ENCODE measurements at regions not wholly inside any gene's neighbourhood (a gene's known extent, or its start where the extent isn't known, plus 50 kb on each side); places are given as distances from the start of the nearest gene placed in this dataset.

DNA sequence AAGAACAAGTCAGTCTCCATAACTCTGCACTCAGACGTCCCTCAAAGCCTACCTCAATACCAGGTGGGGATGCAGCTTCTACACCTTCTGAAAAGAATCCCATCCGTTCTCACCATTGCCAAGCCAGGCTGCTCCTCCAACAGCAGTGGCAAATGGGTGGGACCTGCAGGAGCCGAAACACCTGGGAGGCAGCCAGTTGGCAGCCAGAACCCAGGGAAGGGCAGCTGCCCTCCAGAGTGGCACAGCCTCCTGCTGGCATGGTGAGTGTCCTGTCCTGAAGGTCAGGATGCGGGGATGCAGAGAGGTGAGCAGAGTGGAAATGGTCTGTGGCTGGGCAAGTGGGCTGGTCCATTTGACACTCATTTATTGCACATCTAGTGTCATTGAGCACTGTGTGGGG is 210.6 kb upstream of the CDH4 start:
- no peak overlapping the region for H2BK12ac ChIP-seq (ENCODE audit: low read length)
- H2BK5ac ChIP-seq (ENCODE audit: low read depth, low read length, poor library complexity) = no peak overlapping the region

DNA sequence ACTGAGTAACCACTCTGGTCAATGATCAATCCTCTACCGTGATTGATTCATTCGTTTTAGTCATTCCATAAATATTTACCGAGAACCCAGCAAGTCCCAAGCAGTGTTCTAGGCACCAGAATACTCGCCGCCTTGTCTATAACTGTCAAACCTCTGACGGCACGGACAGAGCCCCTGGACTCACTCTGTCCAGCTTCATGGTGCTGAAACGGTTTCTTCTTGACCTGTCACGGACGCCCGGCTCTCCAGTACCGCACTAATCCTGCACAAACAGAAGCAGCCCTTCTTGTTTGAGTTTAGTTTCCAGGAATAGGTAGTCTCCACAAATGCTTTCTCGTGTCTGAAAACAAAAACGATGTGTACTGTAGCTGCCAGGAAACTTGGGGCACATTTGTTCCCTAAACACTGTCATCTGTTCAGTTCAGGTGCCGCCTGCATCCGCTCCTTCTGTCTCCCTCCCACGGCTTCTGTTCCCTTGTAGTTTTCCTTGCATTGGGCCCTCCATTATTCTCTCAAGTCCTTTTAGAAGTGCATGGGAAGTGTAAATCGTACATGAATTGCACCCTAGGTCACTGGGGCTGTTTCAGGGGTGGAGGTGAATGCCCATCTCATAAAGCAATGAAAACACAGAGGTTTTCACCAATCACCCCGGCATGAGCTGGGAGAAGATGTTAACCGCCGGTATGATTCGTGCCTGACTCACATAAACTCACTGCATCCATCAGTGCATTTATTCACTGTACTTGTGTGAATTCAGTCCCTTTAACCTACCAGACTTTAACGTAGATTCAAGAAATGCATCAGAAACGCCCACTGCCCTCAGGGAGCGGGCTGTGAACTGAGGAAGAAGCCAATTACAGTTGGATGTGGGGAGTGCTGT is 209.3 kb upstream of the CDH4 start:
- no peak overlapping the region for H4K91ac ChIP-seq (ENCODE audit: low read depth, low read length)
- H3K18ac ChIP-seq (ENCODE audit: low read length) = no peak overlapping the region
- H3K36me3 ChIP-seq (ENCODE audit: control insufficient read depth in 1 of 2, insufficient read depth in 2 of 2, low read length in 2 of 2) = no peaks in the 10 kb centered on the region
- H3K4me3 ChIP-seq (ENCODE audit: low read depth, low read length) = no peak overlapping the region
- H3K79me2 ChIP-seq (ENCODE audit: control insufficient read depth, insufficient read depth, low read length, poor library complexity) = no peaks in the 10 kb centered on the region
- no peak overlapping the region for H3K4me2 ChIP-seq (ENCODE audit: low read length)
- no peaks in the 10 kb centered on the region for H3K27me3 ChIP-seq (ENCODE audit: insufficient read depth, low read length)
- no CpG with 5 or more reads among the region's 25 CpGs for WGBS (ENCODE audit: extremely low coverage, insufficient coverage, insufficient read length)
- H3K4ac ChIP-seq (ENCODE audit: low read depth, low read length) = no peak overlapping the region
- no peaks in the 10 kb centered on the region for H3K79me1 ChIP-seq (ENCODE audit: low read length)
- H3K27ac ChIP-seq (ENCODE audit: low read depth, low read length) = no peak overlapping the region
- no peak overlapping the region for H3K9ac ChIP-seq (ENCODE audit: low read length)
- H3K9me3 ChIP-seq (ENCODE audit: insufficient read depth, low read depth, low read length) = peaks cover 13% of the 10 kb centered on the region
- no peak for DNase-seq
- no peak overlapping the region for H4K12ac ChIP-seq (ENCODE audit: low read depth, low read length)
- H3K14ac ChIP-seq (ENCODE audit: low read length) = no peak overlapping the region
- H4K8ac ChIP-seq (ENCODE audit: low read depth, low read length) = no peak overlapping the region
- H2BK5ac ChIP-seq (ENCODE audit: low read depth, low read length, poor library complexity) = no peak overlapping the region
- H3K23ac ChIP-seq (ENCODE audit: low read length) = no peak overlapping the region
- no peaks in the 10 kb centered on the region for H3K4me1 ChIP-seq (ENCODE audit: control insufficient read depth in 1 of 2, insufficient read depth in 2 of 2, low read length in 2 of 2)
- H2BK12ac ChIP-seq (ENCODE audit: low read length) = no peak overlapping the region
- no peak overlapping the region for H2AFZ ChIP-seq (ENCODE audit: insufficient read depth, low read length, poor library complexity)
- no peak overlapping the region for H2BK120ac ChIP-seq (ENCODE audit: insufficient read depth, low read length, poor library complexity)
- no peak overlapping the region for H2AK5ac ChIP-seq (ENCODE audit: low read length)

More for the DNA sequence above, 210.6 kb upstream of the CDH4 start:
- no peak overlapping the region for H3K9ac ChIP-seq (ENCODE audit: low read length)
- no peak overlapping the region for H3K4me2 ChIP-seq (ENCODE audit: low read length)
- H3K4me3 ChIP-seq (ENCODE audit: low read depth, low read length) = no peak overlapping the region
- no peaks in the 10 kb centered on the region for H3K36me3 ChIP-seq (ENCODE audit: control insufficient read depth in 1 of 2, insufficient read depth in 2 of 2, low read length in 2 of 2)
- H3K4me1 ChIP-seq (ENCODE audit: control insufficient read depth in 1 of 2, insufficient read depth in 2 of 2, low read length in 2 of 2) = no peaks in the 10 kb centered on the region
- no peak overlapping the region for H3K27ac ChIP-seq (ENCODE audit: low read depth, low read length)
- H4K12ac ChIP-seq (ENCODE audit: low read depth, low read length) = no peak overlapping the region
- H3K23ac ChIP-seq (ENCODE audit: low read length) = no peak overlapping the region
- DNase-seq = no peak
- H3K79me1 ChIP-seq (ENCODE audit: low read length) = no peaks in the 10 kb centered on the region
- no peak overlapping the region for H2AK5ac ChIP-seq (ENCODE audit: low read length)
- H4K91ac ChIP-seq (ENCODE audit: low read depth, low read length) = no peak overlapping the region
- H3K4ac ChIP-seq (ENCODE audit: low read depth, low read length) = no peak overlapping the region
- H3K79me2 ChIP-seq (ENCODE audit: control insufficient read depth, insufficient read depth, low read length, poor library complexity) = no peaks in the 10 kb centered on the region
- H4K8ac ChIP-seq (ENCODE audit: low read depth, low read length) = no peak overlapping the region
- peaks cover 8% of the 10 kb centered on the region for H3K9me3 ChIP-seq (ENCODE audit: insufficient read depth, low read depth, low read length)
- no peak overlapping the region for H2AFZ ChIP-seq (ENCODE audit: insufficient read depth, low read length, poor library complexity)
- H2BK120ac ChIP-seq (ENCODE audit: insufficient read depth, low read length, poor library complexity) = no peak overlapping the region
- no CpG with 5 or more reads among the region's 4 CpGs for WGBS (ENCODE audit: extremely low coverage, insufficient coverage, insufficient read length)
- H3K14ac ChIP-seq (ENCODE audit: low read length) = no peak overlapping the region
- no peak overlapping the region for H3K18ac ChIP-seq (ENCODE audit: low read length)
- no peaks in the 10 kb centered on the region for H3K27me3 ChIP-seq (ENCODE audit: insufficient read depth, low read length)

DNA sequence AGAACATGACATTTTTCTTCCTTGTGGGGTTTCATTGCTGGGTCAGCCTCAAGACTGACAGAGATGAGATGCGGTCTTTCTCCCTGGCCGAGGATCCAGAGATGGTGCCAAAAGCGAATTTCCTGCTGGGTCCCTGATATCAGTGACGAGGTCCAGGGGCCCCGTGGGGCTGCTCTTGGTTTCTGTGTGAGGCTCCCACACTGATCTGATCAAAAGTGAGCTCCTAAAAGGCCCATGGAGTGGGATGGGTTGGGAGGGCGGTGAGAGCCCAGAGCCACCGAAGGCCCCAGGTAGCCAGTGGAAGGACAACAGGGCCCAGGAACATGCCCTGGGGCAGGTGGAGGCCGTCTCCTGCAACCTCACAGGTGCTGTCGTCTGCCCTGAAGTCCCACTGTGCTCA is 208.4 kb upstream of the CDH4 start:
- Histone ChIP-seq H2AK5ac (ENCODE audit: low read length) (no peak overlapping the region), H3K14ac (ENCODE audit: low read length) (no peak overlapping the region)

GRCh38 chr20:61044499-61044898 is 207.6 kb upstream of the CDH4 start:
- Histone ChIP-seq H3K9ac (ENCODE audit: low read length) (no peak overlapping the region), H3K27ac (ENCODE audit: low read depth, low read length) (no peak overlapping the region)

More for the DNA sequence above, 208.4 kb upstream of the CDH4 start:
- no peak overlapping the region for H3K23ac ChIP-seq (ENCODE audit: low read length)
- no peaks in the 10 kb centered on the region for H3K4me1 ChIP-seq (ENCODE audit: control insufficient read depth in 1 of 2, insufficient read depth in 2 of 2, low read length in 2 of 2)
- H3K36me3 ChIP-seq (ENCODE audit: control insufficient read depth in 1 of 2, insufficient read depth in 2 of 2, low read length in 2 of 2) = no peaks in the 10 kb centered on the region
- H3K79me1 ChIP-seq (ENCODE audit: low read length) = no peaks in the 10 kb centered on the region
- H3K4me3 ChIP-seq (ENCODE audit: low read depth, low read length) = no peak overlapping the region
- H4K8ac ChIP-seq (ENCODE audit: low read depth, low read length) = no peak overlapping the region
- no peak overlapping the region for H2BK12ac ChIP-seq (ENCODE audit: low read length)
- no peak overlapping the region for H2BK120ac ChIP-seq (ENCODE audit: insufficient read depth, low read length, poor library complexity)
- no peak overlapping the region for H3K4me2 ChIP-seq (ENCODE audit: low read length)
- no peak overlapping the region for H2AFZ ChIP-seq (ENCODE audit: insufficient read depth, low read length, poor library complexity)
- no peak overlapping the region for H4K91ac ChIP-seq (ENCODE audit: low read depth, low read length)
- H3K4ac ChIP-seq (ENCODE audit: low read depth, low read length) = no peak overlapping the region
- no peak overlapping the region for H2BK5ac ChIP-seq (ENCODE audit: low read depth, low read length, poor library complexity)
- DNase-seq = no peak
- peaks cover 13% of the 10 kb centered on the region for H3K9me3 ChIP-seq (ENCODE audit: insufficient read depth, low read depth, low read length)
- H3K79me2 ChIP-seq (ENCODE audit: control insufficient read depth, insufficient read depth, low read length, poor library complexity) = no peaks in the 10 kb centered on the region
- no peak overlapping the region for H4K12ac ChIP-seq (ENCODE audit: low read depth, low read length)
- H3K18ac ChIP-seq (ENCODE audit: low read length) = no peak overlapping the region
- no peaks in the 10 kb centered on the region for H3K27me3 ChIP-seq (ENCODE audit: insufficient read depth, low read length)
- H3K27ac ChIP-seq (ENCODE audit: low read depth, low read length) = no peak overlapping the region
- no CpG with 5 or more reads among the region's 9 CpGs for WGBS (ENCODE audit: extremely low coverage, insufficient coverage, insufficient read length)
- H3K9ac ChIP-seq (ENCODE audit: low read length) = no peak overlapping the region

More at GRCh38 chr20:61044499-61044898, 207.6 kb upstream of the CDH4 start:
- Histone ChIP-seq H4K91ac (ENCODE audit: low read depth, low read length) (no peak overlapping the region), H3K79me1 (ENCODE audit: low read length) (no peaks in the 10 kb centered on the region), H3K4me3 (ENCODE audit: low read depth, low read length) (no peak overlapping the region), H2BK120ac (ENCODE audit: insufficient read depth, low read length, poor library complexity) (no peak overlapping the region), H3K4me1 (ENCODE audit: control insufficient read depth in 1 of 2, insufficient read depth in 2 of 2, low read length in 2 of 2) (no peaks in the 10 kb centered on the region), H2BK12ac (ENCODE audit: low read length) (no peak overlapping the region), H3K14ac (ENCODE audit: low read length) (no peak overlapping the region), H4K8ac (ENCODE audit: low read depth, low read length) (no peak overlapping the region), H2AFZ (ENCODE audit: insufficient read depth, low read length, poor library complexity) (no peak overlapping the region), H3K18ac (ENCODE audit: low read length) (no peak overlapping the region), H2AK5ac (ENCODE audit: low read length) (no peak overlapping the region), H3K4ac (ENCODE audit: low read depth, low read length) (no peak overlapping the region), H3K4me2 (ENCODE audit: low read length) (no peak overlapping the region), H3K27me3 (ENCODE audit: insufficient read depth, low read length) (no peaks in the 10 kb centered on the region), H3K9me3 (ENCODE audit: insufficient read depth, low read depth, low read length) (peaks cover 13% of the 10 kb centered on the region), H2BK5ac (ENCODE audit: low read depth, low read length, poor library complexity) (no peak overlapping the region), H4K12ac (ENCODE audit: low read depth, low read length) (no peak overlapping the region), H3K36me3 (ENCODE audit: control insufficient read depth in 1 of 2, insufficient read depth in 2 of 2, low read length in 2 of 2) (no peaks in the 10 kb centered on the region), H3K23ac (ENCODE audit: low read length) (no peak overlapping the region), H3K79me2 (ENCODE audit: control insufficient read depth, insufficient read depth, low read length, poor library complexity) (no peaks in the 10 kb centered on the region)
- DNase-seq = no peak
- WGBS (ENCODE audit: extremely low coverage, insufficient coverage, insufficient read length) = no CpG with 5 or more reads among the region's 4 CpGs
